SU-DHL-6 (cell line): ENCODE measurements at regions not wholly inside any gene's neighbourhood (a gene's known extent, or its start where the extent isn't known, plus 50 kb on each side); places are given as distances from the start of the nearest gene placed in this dataset.
"Not testable (repeated sequence)": the region's sequence is repeated elsewhere in the genome, so short reads cannot be mapped to it uniquely, and the experiment has no call there.

Experiments
- H2AFZ ChIP-seq: fragments of 200-600 bp; sonication (generic); 2 replicates; pipeline ENCODE4 v1.6.1; 2014; ENCODE audit warnings: low read depth, mild to moderate bottlenecking, moderate library complexity, mixed read lengths, antibody characterized with exemption, low read length; ENCODE audit not compliant: severe bottlenecking
- H3F3A ChIP-seq: fragments of 200-600 bp; shearing (Covaris generic); 2 replicates; pipeline ENCODE4 v1.6.0; 2016; ENCODE audit warnings: antibody characterized with exemption, mild to moderate bottlenecking; ENCODE audit not compliant: insufficient read depth
- H3K27ac ChIP-seq: fragments of 200-600 bp; sonication (generic); 2 replicates; pipeline ENCODE4 v1.5.1; 2016; ENCODE audit warnings: low read depth, mild to moderate bottlenecking, low read length, moderate library complexity, mixed read lengths
- H3K27me3 ChIP-seq: fragments of 200-600 bp; sonication (generic), shearing (Covaris generic); 2 replicates; pipeline ENCODE4 v1.6.0; 2014; ENCODE audit warnings: mild to moderate bottlenecking, low read length
- H3K36me3 ChIP-seq: fragments of 200-600 bp; sonication (generic); 2 replicates; pipeline ENCODE4 v1.6.1; 2014; ENCODE audit warnings: mild to moderate bottlenecking, low read length, mixed read lengths
- H3K4me2 ChIP-seq: fragments of 300-600, 200-600 bp; shearing (Covaris generic), sonication (generic); 2 replicates; pipeline ENCODE4 v1.6.0; 2014; ENCODE audit warnings: low read length, low read depth, mild to moderate bottlenecking; ENCODE audit not compliant: poor library complexity, severe bottlenecking
- H3K4me3 ChIP-seq: fragments of 200-600 bp; sonication (generic); 2 replicates; pipeline ENCODE4 v1.5.1; 2014; ENCODE audit warnings: antibody characterized with exemption, low read length, mild to moderate bottlenecking, mixed read lengths; ENCODE audit not compliant: insufficient read depth, poor library complexity, severe bottlenecking
- H3K79me2 ChIP-seq: fragments of 200-600 bp; sonication (generic); 2 replicates; pipeline ENCODE4 v1.6.1; 2014; ENCODE audit warnings: mild to moderate bottlenecking, low read length, moderate library complexity; ENCODE audit not compliant: insufficient read depth
- H3K9ac ChIP-seq: fragments of 200-600 bp; sonication (generic); 2 replicates; pipeline ENCODE4 v1.7.0; 2014; ENCODE audit warnings: mild to moderate bottlenecking, low read length
- H3K9me2 ChIP-seq: fragments of 200-600 bp; sonication (generic); replicated peaks from 2 replicates; pipeline ENCODE4 v1.6.1; 2014; ENCODE audit warnings: low read length; ENCODE audit not compliant: insufficient read depth
- H3K9me3 ChIP-seq: fragments of 200-600 bp; sonication (generic); 2 replicates; pipeline ENCODE4 v1.6.1; 2014; ENCODE audit warnings: low read length, mixed read lengths; ENCODE audit not compliant: insufficient read depth
- H4K20me1 ChIP-seq: fragments of 200-600 bp; sonication (generic); 2 replicates; pipeline ENCODE4 v1.6.1; 2014; ENCODE audit warnings: low read depth, mild to moderate bottlenecking, antibody characterized with exemption, low read length, moderate library complexity, mixed read lengths
- CTCF ChIP-seq: fragments of 200-600 bp; sonication (generic); IDR thresholded peaks from one replicate; pipeline ENCODE4 v1.5.1; 2017; ENCODE audit warnings: antibody characterized with exemption, mild to moderate bottlenecking, low read length, moderate library complexity; ENCODE audit not compliant: insufficient read depth, poor library complexity, severe bottlenecking
- EZH2phosphoT487 ChIP-seq: fragments of 200-600 bp; sonication (generic), shearing (Covaris generic); conservative IDR thresholded peaks from 2 replicates; pipeline ENCODE4 v1.6.1; 2018; ENCODE audit warnings: mild to moderate bottlenecking, antibody characterized with exemption, low read length, moderate library complexity, mixed read lengths

GRCh38 chr16:75952124-75952523, 225.8 kb upstream of the CPHXL start:
- H3K4me3 ChIP-seq: no peak overlapping the region
- H3K36me3 ChIP-seq: no peaks in the 10 kb centered on the region
- H3K27ac ChIP-seq: no peak overlapping the region
- H3K27me3 ChIP-seq: no peaks in the 10 kb centered on the region
- H3K9ac ChIP-seq: no peak overlapping the region
- TF ChIP-seq CTCF: no peak
- TF ChIP-seq EZH2phosphoT487: no peak
- H3K79me2 ChIP-seq: no peaks in the 10 kb centered on the region
- no peak overlapping the region for H2AFZ ChIP-seq
- no peaks in the 10 kb centered on the region for H3K9me2 ChIP-seq
- no peaks in the 10 kb centered on the region for H3F3A ChIP-seq
- no peaks in the 10 kb centered on the region for H3K9me3 ChIP-seq
- H3K4me2 ChIP-seq: no peak overlapping the region
- no peaks in the 10 kb centered on the region for H4K20me1 ChIP-seq

- Histone ChIP-seq H3K27me3 (no peaks in the 10 kb centered on the region), H4K20me1 (no peaks in the 10 kb centered on the region), H3K9ac (no peak overlapping the region), H3K79me2 (no peaks in the 10 kb centered on the region), H3K36me3 (no peaks in the 10 kb centered on the region), H3K4me3 (no peak overlapping the region), H3F3A (no peaks in the 10 kb centered on the region), H2AFZ (no peak overlapping the region), H3K9me2 (no peaks in the 10 kb centered on the region), H3K27ac (no peak overlapping the region), H3K4me2 (no peak overlapping the region), H3K9me3 (no peaks in the 10 kb centered on the region)
- TF ChIP-seq EZH2phosphoT487 (no peak), CTCF (no peak)
These were observed 231.6 kb upstream of the CPHXL start for GRCh38 chr16:75957870-75958269.

GRCh38 chr16:75965504-75966374, 239.4 kb upstream of the CPHXL start:
- H3K36me3 ChIP-seq: no peaks in the 10 kb centered on the region
- no peak overlapping the region for H3K9ac ChIP-seq
- no peaks in the 10 kb centered on the region for H3K9me3 ChIP-seq
- H3K9me2 ChIP-seq: no peaks in the 10 kb centered on the region
- no peaks in the 10 kb centered on the region for H4K20me1 ChIP-seq
- no peak overlapping the region for H2AFZ ChIP-seq
- no peaks in the 10 kb centered on the region for H3K27me3 ChIP-seq
- H3F3A ChIP-seq: no peaks in the 10 kb centered on the region
- no peaks in the 10 kb centered on the region for H3K79me2 ChIP-seq
- no peak overlapping the region for H3K27ac ChIP-seq
- H3K4me2 ChIP-seq: no peak overlapping the region
- H3K4me3 ChIP-seq: no peak overlapping the region
- no peak for TF ChIP-seq EZH2phosphoT487
- TF ChIP-seq CTCF: no peak

- H3K4me2 ChIP-seq, H3K9me3 ChIP-seq, H2AFZ ChIP-seq, H4K20me1 ChIP-seq, H3K79me2 ChIP-seq, H3K4me3 ChIP-seq, H3K27ac ChIP-seq, H3F3A ChIP-seq, H3K9me2 ChIP-seq, H3K27me3 ChIP-seq, H3K9ac ChIP-seq, H3K36me3 ChIP-seq: not testable (repeated sequence)
These were observed 242.8 kb upstream of the CPHXL start for GRCh38 chr16:75969120-75969519.
